Colon (tissue), 2 donors: ENCODE measurements at regions not wholly inside any gene's neighbourhood (a gene's known extent, or its start where the extent isn't known, plus 50 kb on each side); places are given as distances from the start of the nearest gene placed in this dataset.

ENCODE experiments used
- FAIRE-seq: peaks from 2 replicates; lab custom pipeline; 2012; peaks lifted over from hg19 to GRCh38; lab: Jason Lieb, UNC
- donor health status: control.
- donor health status: control.

GRCh38 chr6:760982-761955 is 68.3 kb upstream of the EXOC2 start:
- FAIRE-seq: no peak

DNA sequence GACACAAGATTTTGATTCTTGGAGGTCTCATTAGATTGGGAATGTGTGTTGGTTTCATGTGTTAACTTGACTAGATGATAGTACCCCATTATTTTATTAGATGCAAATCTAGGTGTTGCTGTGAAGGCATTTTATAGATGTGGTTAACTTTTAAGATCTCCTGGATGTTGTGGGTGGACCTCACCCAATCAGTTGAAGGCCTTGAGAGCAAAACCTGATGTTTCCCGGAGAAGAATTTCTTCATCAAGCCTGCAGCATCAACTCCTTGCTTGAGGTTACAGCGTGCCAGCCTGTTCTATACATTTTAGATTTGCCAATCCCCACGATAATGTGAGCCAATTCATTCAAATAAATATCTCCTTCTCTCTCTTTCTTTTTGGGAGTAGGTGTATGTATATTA is 66.8 kb upstream of the EXOC2 start:
- no peak for FAIRE-seq

- FAIRE-seq: no peak
Measured at GRCh38 chr6:756224-756623, 63.3 kb upstream of the EXOC2 start.

DNA sequence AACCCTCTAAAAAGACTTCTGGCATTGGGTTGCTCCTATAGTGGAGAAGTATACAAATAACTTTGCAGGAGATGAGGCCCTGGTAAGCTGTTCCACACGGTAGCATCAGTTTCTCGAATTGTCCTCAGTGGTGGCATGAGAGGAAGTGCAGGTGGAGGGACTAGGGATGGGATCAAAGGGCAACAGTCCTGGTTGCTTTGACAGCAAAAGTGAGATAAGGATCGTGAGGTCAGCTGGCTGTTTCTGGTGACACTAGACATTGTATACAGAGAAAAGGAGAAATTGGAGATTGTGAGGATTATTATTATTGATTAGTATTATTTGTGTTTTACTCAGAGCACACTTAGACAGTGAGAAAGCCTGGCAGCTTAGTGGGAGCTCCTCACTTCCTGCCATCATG is 61.3 kb upstream of the EXOC2 start:
- FAIRE-seq: no peak

GRCh38 chr6:753486-753885 is 60.5 kb upstream of the EXOC2 start:
- FAIRE-seq: no peak

DNA sequence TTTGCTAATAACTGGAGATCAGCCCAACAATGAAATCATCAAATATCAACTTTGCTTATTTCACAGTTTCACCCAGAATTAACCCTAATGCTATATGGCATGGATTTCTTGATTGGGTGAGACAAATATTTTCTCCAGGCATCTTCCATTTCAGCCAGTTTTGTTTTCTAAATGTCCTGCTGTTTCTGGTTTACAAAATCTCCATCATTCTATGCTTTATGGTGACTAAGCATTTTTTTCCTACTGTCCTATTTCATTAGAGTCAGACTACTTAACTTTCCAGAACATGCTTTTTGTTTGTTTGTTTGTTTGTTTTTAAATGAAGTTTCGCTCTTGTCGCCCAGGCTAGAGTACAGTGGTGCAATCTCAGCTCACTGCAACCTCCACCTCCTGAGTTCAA is 59.5 kb upstream of the EXOC2 start:
- no peak for FAIRE-seq

DNA sequence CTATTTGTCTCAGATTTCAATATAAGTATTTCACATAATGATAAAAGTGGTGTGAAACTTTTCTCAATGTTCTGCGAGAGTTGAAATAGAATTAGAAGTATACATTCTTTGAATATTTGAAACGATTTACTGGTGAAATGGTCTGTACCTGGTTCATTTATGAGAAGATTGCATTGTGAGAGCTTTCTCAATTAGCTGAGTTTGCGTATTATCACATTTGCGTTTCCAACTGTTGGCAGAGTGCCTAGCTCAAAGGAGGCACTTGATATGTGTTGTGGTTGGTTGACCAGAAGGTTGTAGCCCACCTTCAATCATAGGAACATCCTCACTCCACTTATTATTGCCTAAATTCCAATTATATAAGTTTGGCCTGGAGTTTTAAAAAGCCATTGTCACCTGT is 58.8 kb upstream of the EXOC2 start:
- FAIRE-seq: no peak

- FAIRE-seq: no peak
Measured at GRCh38 chr6:747921-748320, 55.0 kb upstream of the EXOC2 start.

DNA sequence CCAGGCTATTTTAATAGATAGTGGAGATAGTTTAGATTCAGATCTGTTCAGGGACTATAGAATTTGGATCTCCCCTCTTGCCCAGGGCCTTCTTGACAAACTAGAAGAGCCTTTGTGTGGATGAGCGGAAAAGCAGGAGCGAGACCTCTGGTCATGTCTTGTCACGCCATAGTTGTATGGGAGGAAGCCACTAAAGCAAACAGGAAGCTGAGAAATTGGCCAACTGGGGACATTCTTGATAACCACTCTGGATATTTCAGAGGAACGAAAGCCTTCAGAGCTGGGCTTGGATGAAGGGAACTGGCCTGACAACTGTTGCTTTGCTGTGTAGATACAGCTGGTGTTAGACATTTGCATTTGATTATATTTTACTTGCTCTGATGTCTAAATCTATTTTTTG is 54.1 kb upstream of the EXOC2 start:
- FAIRE-seq: no peak

DNA sequence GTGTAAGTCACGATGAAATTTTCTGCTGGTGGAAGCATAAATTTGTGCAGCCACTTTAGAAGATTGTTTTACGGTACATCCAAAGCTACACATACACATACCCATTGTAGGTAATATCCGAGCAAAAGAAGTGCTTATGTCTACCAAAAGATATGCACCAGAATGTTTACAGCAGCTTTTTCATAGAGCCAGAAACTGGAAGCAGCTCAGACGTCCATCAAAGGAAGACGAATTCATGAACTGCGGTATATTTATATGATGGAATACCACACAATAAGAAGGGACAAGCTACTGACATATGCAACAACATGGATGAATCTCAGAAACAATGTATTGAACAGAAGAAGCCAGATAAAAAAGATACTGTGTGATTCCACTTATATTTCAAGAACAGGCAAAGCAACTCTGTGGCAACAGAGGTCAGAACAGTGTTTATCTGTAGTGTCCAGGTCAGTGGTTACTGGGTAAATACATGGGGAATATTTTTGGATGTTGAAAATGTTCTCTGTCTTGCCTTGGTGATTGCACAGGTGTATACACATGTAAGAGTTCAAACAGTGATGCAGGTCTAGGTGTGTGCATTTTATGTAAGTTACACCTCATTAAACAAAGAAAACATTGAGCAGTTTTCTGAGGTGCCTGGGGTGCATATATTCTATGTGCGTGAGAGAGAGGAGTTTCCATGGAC is 51.9 kb upstream of the EXOC2 start:
- FAIRE-seq: no peak

DNA sequence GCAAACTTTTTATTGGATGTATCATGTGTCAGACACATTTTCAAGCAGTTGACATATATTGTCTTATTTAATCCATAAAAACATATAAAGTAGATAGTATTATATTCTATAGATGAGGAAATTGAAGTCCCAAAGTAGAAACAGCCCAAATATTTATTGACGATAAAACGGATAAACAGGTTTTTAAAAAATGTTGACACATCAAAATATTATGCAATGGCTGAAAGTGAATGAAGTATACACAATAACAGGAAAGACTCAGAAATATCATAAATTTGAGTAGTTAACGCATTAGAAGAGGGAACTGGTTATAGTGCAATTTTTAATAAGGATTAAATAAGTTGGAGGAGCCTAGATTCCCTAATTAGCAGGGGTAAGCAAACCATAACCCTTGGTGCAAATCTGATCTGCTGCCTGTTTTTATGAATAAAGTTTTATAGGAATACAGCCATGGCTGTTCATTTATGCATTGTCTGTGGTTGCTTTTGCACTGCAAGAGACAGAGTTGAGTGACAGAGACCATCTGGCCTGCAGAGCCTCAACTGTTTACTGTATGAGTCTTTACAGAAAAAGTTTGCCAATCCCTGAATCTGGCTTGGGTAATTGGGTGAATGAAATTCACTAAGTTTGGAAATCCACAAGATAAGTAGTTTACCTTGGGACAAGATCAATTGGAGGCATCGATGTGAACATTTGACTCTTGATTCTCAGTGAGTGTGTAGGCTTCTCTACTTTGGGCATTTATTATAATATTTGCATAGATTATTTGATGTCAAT is 50.6 kb upstream of the EXOC2 start:
- FAIRE-seq: no peak
